Ishikawa (cell line): ENCODE measurements at regions not wholly inside any gene's neighbourhood (a gene's known extent, or its start where the extent isn't known, plus 50 kb on each side); places are given as distances from the start of the nearest gene placed in this dataset.

Experiments
- CEBPB ChIP-seq: IDR thresholded peaks from 2 replicates; pipeline ENCODE4 v1.6.1; 2012
- MAX ChIP-seq: IDR thresholded peaks from 2 replicates; pipeline ENCODE4 v1.6.1; 2012
- TEAD4 ChIP-seq: IDR thresholded peaks from 2 replicates; pipeline ENCODE4 v1.6.1; 2012
- YY1 ChIP-seq: IDR thresholded peaks from 2 replicates; pipeline ENCODE4 v1.6.1; 2012; ENCODE audit warnings: low read depth

GRCh38 chr2:2520401-2520811 lies 189.3 kb upstream of the MYT1L start:
- TF ChIP-seq CEBPB (no peak), MAX (no peak), TEAD4 (no peak), YY1 (no peak)
